ENCODE measurements at regions not wholly inside any gene's neighbourhood (a gene's known extent, or its start where the extent isn't known, plus 50 kb on each side); places are given as distances from the start of the nearest gene placed in this dataset.

- Histone ChIP-seq H3K36me3 (no peaks in the 10 kb centered on the region), H3K4me1 (ENCODE audit: insufficient read depth) (no peaks in the 10 kb centered on the region), H3K27ac (no peak overlapping the region), H3K27me3 (no peaks in the 10 kb centered on the region), H3K4me3 (no peak overlapping the region), H3K9me3 (no peaks in the 10 kb centered on the region)
- no peak for DNase-seq
- intact Hi-C loops (cut with DNase I), result no loop called here
- WGBS, 3 donors, result 77 to 80% (median 80%) methylated on average over 5 of the region's 5 CpGs
- TF ChIP-seq EP300 (IDR thresholded peaks at IDR 0.05), result no peak
- TF ChIP-seq, protein P1, sequence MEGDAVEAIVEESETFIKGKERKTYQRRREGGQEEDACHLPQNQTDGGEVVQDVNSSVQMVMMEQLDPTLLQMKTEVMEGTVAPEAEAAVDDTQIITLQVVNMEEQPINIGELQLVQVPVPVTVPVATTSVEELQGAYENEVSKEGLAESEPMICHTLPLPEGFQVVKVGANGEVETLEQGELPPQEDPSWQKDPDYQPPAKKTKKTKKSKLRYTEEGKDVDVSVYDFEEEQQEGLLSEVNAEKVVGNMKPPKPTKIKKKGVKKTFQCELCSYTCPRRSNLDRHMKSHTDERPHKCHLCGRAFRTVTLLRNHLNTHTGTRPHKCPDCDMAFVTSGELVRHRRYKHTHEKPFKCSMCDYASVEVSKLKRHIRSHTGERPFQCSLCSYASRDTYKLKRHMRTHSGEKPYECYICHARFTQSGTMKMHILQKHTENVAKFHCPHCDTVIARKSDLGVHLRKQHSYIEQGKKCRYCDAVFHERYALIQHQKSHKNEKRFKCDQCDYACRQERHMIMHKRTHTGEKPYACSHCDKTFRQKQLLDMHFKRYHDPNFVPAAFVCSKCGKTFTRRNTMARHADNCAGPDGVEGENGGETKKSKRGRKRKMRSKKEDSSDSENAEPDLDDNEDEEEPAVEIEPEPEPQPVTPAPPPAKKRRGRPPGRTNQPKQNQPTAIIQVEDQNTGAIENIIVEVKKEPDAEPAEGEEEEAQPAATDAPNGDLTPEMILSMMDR (IDR thresholded peaks at IDR 0.05), result no peak
- TF ChIP-seq POLR2A (IDR thresholded peaks at IDR 0.05), result no peak
These were observed 630.5 kb downstream of the TDRD15 start for GRCh38 chr2:21754164-21754788.

- DNase-seq, result no peak
- Histone ChIP-seq H3K27ac (no peak overlapping the region), H3K27me3 (no peaks in the 10 kb centered on the region), H3K4me3 (no peak overlapping the region), H3K4me1 (ENCODE audit: insufficient read depth) (no peaks in the 10 kb centered on the region), H3K9me3 (no peaks in the 10 kb centered on the region), H3K36me3 (no peaks in the 10 kb centered on the region)
- WGBS, 3 donors, result 68 to 73% (median 72%) methylated on average over 11 of the region's 11 CpGs
- no peak for TF ChIP-seq POLR2A (IDR thresholded peaks at IDR 0.05)
- TF ChIP-seq, protein P1 (IDR thresholded peaks at IDR 0.05), result no peak
- TF ChIP-seq EP300 (IDR thresholded peaks at IDR 0.05), result no peak
- intact Hi-C loops (cut with DNase I), result no loop called here
These were observed 634.1 kb downstream of the TDRD15 start for GRCh38 chr2:21757805-21758430.

GRCh38 chr2:21759819-21760218, 636.1 kb downstream of the TDRD15 start:
- intact Hi-C loops (cut with DNase I), result no loop called here
- H3K4me1 ChIP-seq (ENCODE audit: insufficient read depth), result no peaks in the 10 kb centered on the region
- H3K9me3 ChIP-seq, result no peaks in the 10 kb centered on the region
- H3K36me3 ChIP-seq, result no peaks in the 10 kb centered on the region
- no peak overlapping the region for H3K27ac ChIP-seq
- no peak for DNase-seq
- no peaks in the 10 kb centered on the region for H3K27me3 ChIP-seq
- TF ChIP-seq POLR2A (IDR thresholded peaks at IDR 0.05), result no peak
- no peak overlapping the region for H3K4me3 ChIP-seq

DNA sequence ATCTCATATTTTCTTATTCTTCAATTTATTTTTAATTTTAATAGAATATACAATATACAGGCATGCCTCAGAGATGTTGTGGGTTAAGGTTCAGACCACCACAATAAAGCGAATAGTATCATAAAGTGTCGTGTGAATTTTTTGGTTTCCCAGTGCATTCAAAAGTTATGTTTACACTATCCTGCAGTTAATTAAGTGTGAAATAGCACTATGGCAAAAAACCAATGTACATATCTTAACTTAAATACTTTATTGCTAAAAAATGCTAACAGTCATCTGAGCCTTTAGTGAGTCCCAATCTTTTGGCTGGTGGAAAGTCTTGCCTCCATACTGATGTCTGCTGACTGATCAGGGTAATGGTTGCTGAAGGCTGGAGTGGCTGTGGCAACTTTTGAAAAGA, 637.6 kb downstream of the TDRD15 start:
- H3K36me3 ChIP-seq, result no peaks in the 10 kb centered on the region
- no peak overlapping the region for H3K27ac ChIP-seq
- no peak for DNase-seq
- intact Hi-C loops (cut with DNase I), result no loop called here
- H3K4me1 ChIP-seq (ENCODE audit: insufficient read depth), result no peaks in the 10 kb centered on the region
- no peaks in the 10 kb centered on the region for H3K27me3 ChIP-seq
- no peak overlapping the region for H3K4me3 ChIP-seq
- TF ChIP-seq, protein P1 (IDR thresholded peaks at IDR 0.05), result no peak
- TF ChIP-seq POLR2A (IDR thresholded peaks at IDR 0.05), result no peak
- no peak for TF ChIP-seq EP300 (IDR thresholded peaks at IDR 0.05)
- WGBS, 3 donors, result 88 to 89% (median 89%) methylated on average over 2 of the region's 2 CpGs
- no peaks in the 10 kb centered on the region for H3K9me3 ChIP-seq

DNA sequence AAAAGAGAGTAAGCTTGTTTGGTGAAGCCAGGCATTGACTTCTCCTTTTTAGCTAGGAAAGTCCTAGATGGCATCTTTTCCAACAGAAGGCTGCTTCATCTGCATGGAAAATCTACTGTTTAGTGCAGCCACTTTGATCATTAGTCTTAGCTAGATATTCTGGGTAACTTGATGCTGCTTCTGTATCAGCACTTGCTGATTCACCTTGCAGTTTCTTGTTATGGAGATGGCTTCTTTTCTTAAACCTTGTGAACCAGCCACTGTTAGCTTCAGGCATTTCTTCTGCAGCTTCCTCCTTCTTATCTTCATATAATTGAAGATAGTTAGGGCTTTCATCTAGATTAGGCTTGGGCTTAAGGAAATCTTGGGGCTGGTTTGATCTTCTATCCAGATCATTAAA, 639.7 kb downstream of the TDRD15 start:
- H3K27me3 ChIP-seq, result no peaks in the 10 kb centered on the region
- no peaks in the 10 kb centered on the region for H3K36me3 ChIP-seq
- no peak for DNase-seq
- TF ChIP-seq, protein P1 (IDR thresholded peaks at IDR 0.05), result no peak
- TF ChIP-seq EP300 (IDR thresholded peaks at IDR 0.05), result no peak
- H3K4me1 ChIP-seq (ENCODE audit: insufficient read depth), result no peaks in the 10 kb centered on the region
- no peaks in the 10 kb centered on the region for H3K9me3 ChIP-seq
- intact Hi-C loops (cut with DNase I), result no loop called here
- no peak overlapping the region for H3K4me3 ChIP-seq
- no peak overlapping the region for H3K27ac ChIP-seq

Measured in ovary (tissue), 7 donors.